Effector CD4-positive, alpha-beta T cell (primary cell): ENCODE measurements at regions not wholly inside any gene's neighbourhood (a gene's known extent, or its start where the extent isn't known, plus 50 kb on each side); places are given as distances from the start of the nearest gene placed in this dataset.

ENCODE experiments used
- DNase-seq: peaks from one replicate; pipeline ENCODE4 v3.0.0-alpha.2; 2020

DNA sequence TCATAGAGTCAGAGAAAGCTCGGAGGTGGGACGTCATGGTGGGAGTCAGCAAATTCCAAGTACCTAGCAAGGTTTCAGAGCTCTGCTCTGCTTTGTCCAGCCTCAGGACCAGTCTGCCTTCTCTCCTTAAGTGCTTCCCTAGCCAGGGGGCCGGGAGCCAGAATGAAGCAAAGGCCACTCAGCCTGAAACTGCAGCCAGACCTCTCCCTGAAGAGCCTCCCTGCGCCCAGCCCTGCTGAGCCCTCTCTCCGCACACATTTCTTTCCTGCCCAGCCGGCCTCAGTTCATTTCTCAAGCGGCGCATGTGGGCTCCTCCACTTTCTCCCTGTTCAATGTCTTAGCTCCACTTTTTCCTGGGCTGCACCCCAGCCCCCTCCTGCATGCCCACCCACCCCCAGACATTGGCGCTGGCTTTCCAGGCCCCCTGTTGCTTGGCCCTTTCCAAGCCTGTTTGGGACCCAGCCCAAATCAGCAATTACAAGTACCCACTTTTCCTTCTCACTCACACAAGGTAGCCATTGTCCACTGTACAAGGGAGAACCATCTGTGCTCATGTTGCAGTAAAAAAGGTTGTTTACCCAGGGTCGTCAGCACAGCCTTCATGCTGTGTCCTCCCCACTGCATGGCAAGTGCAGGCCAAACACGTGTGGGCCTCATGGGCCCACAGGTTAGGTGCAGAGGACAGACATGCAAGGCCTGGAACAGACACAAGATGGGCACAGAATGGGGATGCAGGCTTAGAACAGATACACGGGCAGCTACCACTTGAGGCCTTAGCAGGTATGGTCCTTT, 147.1 kb downstream of the MRPL14 start:
- no peak for DNase-seq

DNA sequence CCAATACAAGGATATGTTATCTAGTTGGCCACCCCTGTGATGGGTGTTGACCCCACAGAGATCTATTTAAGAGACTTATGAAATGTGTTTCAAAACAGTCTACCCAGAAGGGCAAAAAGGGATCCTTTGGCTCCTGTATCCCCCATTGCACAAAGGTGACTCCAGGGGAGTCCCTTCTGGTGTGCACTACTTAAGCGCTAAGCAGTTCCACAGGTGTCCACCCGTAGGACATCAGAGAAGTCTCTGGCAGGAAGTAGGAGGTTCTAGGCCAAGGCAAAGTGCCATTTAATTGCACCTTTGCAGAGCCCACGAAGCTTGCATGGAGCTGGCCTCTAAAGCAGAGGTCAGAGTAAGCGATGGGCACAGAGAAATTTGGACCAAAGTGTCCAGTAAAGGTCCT, 147.7 kb downstream of the MRPL14 start:
- no peak for DNase-seq

DNA sequence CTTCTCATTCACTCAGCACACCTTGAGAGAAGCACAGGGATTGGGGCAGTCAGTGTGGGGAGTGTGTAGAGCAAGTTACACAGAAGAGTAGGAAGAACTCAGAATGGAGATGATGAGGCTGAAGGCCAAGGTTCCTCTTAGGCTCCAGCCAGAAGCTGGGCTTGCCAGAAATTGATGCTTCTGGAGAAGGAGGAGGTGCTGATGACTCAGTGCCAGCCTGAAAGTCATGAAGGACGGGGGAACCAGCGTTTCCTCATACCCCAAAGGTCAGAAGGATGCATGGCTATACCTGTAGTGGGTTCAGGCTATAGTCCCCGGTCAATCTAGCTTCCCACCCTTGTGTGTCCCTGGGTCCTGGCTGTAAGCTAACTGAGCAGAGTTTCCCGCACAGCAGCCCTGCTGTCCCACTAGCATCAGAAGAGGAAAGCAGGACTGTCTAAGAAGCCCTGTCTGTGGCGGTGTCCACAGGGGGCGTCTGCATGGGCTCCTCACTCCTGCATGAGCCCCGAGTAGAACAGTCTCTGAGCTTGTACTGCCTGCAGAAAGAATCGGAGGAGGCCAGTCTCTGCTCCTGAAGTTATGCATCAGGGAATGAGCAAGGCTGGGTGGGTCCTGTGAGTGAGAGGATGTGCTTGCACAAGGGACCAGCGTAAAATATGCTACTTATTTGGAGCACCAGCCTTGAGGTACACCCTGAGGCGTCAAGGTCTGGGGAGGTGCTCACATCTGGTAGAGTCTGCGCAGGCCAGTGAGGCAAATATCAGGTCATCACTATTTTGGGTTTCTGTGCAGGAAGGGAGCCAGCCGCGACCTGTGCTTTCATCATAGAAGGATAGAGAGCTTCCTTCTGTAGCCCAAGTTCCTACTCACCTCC, 148.5 kb downstream of the MRPL14 start:
- no peak for DNase-seq

GRCh38 chr6:43977404-43978111, 149.7 kb downstream of the MRPL14 start:
- no peak for DNase-seq

GRCh38 chr6:43976706-43977403, 150.4 kb downstream of the MRPL14 start:
- DNase-seq: no peak

GRCh38 chr6:43974643-43975230, 152.5 kb downstream of the MRPL14 start:
- no peak for DNase-seq

GRCh38 chr6:43973357-43973756, 153.9 kb downstream of the MRPL14 start:
- DNase-seq: no peak

DNA sequence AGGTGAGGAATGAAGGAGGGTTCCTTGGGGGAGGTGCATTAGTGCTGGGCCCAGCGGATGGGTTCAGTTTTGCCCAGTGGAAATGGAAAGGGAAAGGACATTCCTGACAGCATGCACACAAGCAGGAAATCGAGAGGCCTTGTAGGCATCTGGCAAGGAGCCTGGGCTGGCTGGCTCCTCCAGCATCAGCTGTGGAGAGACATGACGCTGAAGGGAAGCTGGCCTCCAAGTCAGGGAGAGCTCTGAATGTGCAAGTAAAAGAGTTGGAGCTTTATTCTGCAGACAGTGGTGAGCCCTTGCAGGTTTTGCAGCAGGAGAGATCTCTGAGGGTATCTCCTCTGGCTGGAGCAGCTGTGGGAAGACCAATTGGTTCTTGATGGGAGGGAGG, 154.3 kb downstream of the MRPL14 start:
- no peak for DNase-seq

GRCh38 chr6:43972179-43972912, 154.9 kb downstream of the MRPL14 start:
- no peak for DNase-seq

- no peak for DNase-seq
Measured at GRCh38 chr6:43971776-43972126, 155.5 kb downstream of the MRPL14 start.

GRCh38 chr6:43970913-43971775, 156.1 kb downstream of the MRPL14 start:
- DNase-seq: no peak

GRCh38 chr6:43970068-43970912, 157.0 kb downstream of the MRPL14 start:
- DNase-seq: no peak

DNA sequence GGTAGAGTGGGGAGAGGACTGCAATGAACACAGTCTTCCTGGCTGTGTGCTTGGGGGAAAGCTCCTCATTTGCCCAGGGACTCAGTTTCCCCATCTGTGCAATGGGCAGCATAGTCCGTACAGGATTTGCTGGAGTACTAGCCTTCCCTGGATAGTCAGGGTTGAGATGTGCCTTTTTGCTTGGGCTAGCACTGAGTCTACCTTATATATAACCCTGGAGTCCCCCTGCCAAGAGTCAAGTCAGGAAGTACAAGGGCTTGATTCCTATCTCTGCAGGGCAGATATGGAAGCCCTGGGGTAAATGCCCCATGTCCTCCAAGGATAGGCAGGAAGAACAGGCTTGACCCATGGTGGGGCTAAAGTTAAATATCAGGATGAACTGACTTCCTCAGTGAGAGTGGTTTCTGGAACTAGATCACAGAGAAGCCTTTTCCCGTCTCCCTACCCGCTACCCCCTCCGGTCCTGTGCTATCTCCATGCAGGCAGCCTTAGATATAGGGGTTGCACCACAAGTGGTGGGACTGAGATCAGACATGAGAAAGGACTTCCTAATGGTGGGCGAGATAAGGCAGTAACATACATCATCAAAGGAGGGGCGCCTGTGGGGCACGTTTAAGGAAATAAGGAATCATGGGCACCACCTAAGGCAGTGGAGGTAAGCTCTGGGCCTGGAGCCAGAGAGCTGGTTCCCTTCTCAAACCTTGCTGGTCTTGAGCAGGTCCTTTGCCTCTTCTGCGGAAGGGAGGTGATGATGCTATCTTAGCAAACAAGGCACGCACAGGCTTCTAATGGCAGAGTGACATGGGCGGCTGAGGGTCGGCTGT, 157.9 kb downstream of the MRPL14 start:
- DNase-seq: no peak

GRCh38 chr6:43968110-43968965, 158.9 kb downstream of the MRPL14 start:
- DNase-seq: no peak

DNA sequence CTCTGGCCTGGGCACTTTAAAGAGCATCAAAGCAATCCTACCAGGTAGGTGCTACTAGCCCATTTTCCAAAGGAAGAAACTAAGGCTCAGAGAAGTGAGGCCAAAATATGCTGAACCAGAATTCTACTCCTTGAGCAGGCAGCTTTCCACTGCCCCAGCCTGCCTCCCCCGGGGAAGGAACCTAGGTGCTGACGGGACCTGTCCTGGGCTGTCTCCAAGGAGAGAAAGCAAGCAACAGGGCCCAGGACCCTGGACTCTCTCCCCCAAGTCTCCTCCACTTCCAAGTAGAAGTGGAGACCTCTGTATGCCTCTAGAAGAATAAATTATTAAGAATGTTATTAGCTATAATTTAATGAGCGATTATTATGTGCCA, 159.5 kb downstream of the MRPL14 start:
- no peak for DNase-seq

DNA sequence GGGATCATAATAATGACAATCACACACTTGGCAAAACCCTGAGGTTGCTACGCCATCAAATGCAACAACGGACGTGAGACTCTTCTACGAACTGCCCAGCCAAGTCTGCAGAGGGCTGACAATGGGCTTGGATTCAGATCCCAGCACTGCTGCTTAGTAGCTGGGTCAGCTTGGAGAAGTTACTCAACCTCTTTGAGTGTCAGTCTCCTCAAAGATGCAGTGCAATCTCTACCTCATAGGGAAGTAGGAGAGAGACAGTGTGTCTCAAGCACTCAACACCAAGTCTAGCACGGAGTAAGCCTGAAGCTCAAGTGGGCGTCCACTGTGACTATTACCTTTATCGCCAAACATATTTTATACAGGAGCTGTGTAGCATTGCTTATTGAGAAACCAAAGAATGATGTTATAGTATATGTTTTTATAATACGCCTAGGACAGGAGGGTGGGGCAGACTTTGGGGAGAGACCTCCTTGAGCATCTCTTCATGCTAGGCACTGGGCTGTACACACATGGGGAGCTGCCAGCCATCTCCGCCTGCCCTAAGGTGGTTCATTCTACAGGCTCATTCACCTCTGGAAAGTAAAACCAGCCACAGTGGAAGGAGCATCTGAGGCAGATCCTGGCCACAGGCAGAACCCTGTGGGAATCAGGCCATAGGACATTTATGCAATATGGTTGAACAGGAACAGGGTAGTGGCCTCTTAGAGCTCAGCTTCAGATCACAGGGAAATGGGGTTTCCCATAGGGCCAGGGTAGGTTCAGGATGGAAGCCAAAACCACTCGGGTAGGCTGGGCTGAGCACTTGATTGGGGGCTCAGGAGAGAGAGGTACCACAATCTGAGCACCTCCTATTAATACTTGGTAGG, 160.2 kb downstream of the MRPL14 start:
- no peak for DNase-seq

DNA sequence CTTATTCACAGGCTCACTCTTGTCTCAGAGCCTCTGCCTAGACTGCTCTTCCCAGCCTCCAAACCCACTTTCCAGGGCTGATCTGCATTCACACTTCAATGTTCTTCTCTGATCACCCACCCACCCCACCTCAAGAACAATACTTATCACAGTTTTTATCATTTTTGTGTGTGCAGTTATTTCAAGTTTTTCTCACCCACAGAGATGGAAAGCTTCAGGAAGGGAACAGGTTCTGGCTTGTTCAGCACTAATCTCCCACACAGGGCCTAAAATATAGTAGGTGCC, 160.9 kb downstream of the MRPL14 start:
- DNase-seq: no peak
